Eye (tissue), 1 donor: ENCODE measurements at regions not wholly inside any gene's neighbourhood (a gene's known extent, or its start where the extent isn't known, plus 50 kb on each side); places are given as distances from the start of the nearest gene placed in this dataset.
A peak's percentile ranks its signal among the peaks of the same experiment; 100 is the strongest.

Experiments
- DNase-seq: peaks from one replicate; pipeline ENCODE4 v3.0.0-alpha.2; 2015

- DNase-seq: peak; percentile 33
Measured at GRCh38 chr4:43837171-43837570, 611.4 kb downstream of the KCTD8 start.

GRCh38 chr4:43837604-43838003 lies 611.0 kb downstream of the KCTD8 start:
- no peak for DNase-seq

GRCh38 chr4:43842594-43842993 lies 606.0 kb downstream of the KCTD8 start:
- no peak for DNase-seq

- DNase-seq: no peak
Measured at GRCh38 chr4:43843501-43843900, 605.1 kb downstream of the KCTD8 start.

- DNase-seq: no peak
Measured at GRCh38 chr4:43846111-43846587, 602.5 kb downstream of the KCTD8 start.

GRCh38 chr4:43853565-43854264 lies 594.9 kb downstream of the KCTD8 start:
- no peak for DNase-seq

GRCh38 chr4:43855283-43855682 lies 593.3 kb downstream of the KCTD8 start:
- DNase-seq: no peak

GRCh38 chr4:43864616-43865146 lies 583.9 kb downstream of the KCTD8 start:
- DNase-seq: no peak

GRCh38 chr4:43867908-43868307 lies 580.7 kb downstream of the KCTD8 start:
- no peak for DNase-seq

GRCh38 chr4:43875655-43876054 lies 573.0 kb downstream of the KCTD8 start:
- DNase-seq: no peak

GRCh38 chr4:43882470-43882869 lies 566.1 kb downstream of the KCTD8 start:
- DNase-seq: no peak

GRCh38 chr4:43886196-43886595 lies 562.4 kb downstream of the KCTD8 start:
- DNase-seq: no peak

- DNase-seq: no peak
Measured at GRCh38 chr4:43898836-43899235, 549.8 kb downstream of the KCTD8 start.

- DNase-seq: no peak
Measured at GRCh38 chr4:43903456-43903855, 545.2 kb downstream of the KCTD8 start.

- no peak for DNase-seq
Measured at GRCh38 chr4:43918377-43918776, 530.2 kb downstream of the KCTD8 start.

- peak; percentile 7 for DNase-seq
Measured at GRCh38 chr4:43932448-43932847, 516.2 kb downstream of the KCTD8 start.

- no peak for DNase-seq
Measured at GRCh38 chr4:43943998-43944397, 504.6 kb downstream of the KCTD8 start.

- DNase-seq: no peak
Measured at GRCh38 chr4:43959976-43960375, 488.6 kb downstream of the KCTD8 start.

- DNase-seq: no peak
Measured at GRCh38 chr4:43968011-43968410, 480.6 kb downstream of the KCTD8 start.

GRCh38 chr4:43983610-43984009 lies 465.0 kb downstream of the KCTD8 start:
- no peak for DNase-seq

GRCh38 chr4:43987331-43987944 lies 461.2 kb downstream of the KCTD8 start:
- no peak for DNase-seq

- peak; percentile 3 for DNase-seq
Measured at GRCh38 chr4:43990551-43990950, 458.1 kb downstream of the KCTD8 start.

- no peak for DNase-seq
Measured at GRCh38 chr4:43990963-43991362, 457.6 kb downstream of the KCTD8 start.

GRCh38 chr4:43992552-43992951 lies 456.1 kb downstream of the KCTD8 start:
- DNase-seq: no peak
